ENCODE measurements at regions not wholly inside any gene's neighbourhood (a gene's known extent, or its start where the extent isn't known, plus 50 kb on each side); places are given as distances from the start of the nearest gene placed in this dataset.
A peak's percentile ranks its signal among the peaks of the same experiment; 100 is the strongest.

- peak; percentile 56 for DNase-seq (ENCODE audit: low spot score)
Observed at GRCh38 chrX:8971116-8971515, 62.8 kb downstream of the FAM9B start.

DNA sequence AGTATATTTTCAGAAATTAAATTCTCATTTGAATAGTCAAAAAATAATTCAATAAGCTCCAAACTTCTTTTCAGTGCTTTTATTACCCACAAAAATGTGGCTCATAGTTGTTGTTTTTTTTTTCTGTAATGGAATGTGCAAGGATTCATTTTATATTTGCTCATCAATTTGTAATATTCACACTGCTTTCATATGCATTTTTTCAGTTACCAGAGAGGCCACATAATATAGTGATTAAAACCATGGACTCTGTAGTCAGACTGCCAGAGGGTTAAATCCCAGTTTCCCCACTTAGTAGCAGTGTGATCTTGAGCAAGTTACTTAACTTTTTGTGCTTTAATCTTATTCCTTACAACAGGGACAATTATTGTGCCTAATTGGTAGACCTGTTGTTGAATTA, 64.5 kb downstream of the FAM9B start:
- no peak for DNase-seq (ENCODE audit: low spot score)

- DNase-seq (ENCODE audit: low spot score) = no peak
Observed at GRCh38 chrX:8967461-8967860, 66.5 kb downstream of the FAM9B start.

DNA sequence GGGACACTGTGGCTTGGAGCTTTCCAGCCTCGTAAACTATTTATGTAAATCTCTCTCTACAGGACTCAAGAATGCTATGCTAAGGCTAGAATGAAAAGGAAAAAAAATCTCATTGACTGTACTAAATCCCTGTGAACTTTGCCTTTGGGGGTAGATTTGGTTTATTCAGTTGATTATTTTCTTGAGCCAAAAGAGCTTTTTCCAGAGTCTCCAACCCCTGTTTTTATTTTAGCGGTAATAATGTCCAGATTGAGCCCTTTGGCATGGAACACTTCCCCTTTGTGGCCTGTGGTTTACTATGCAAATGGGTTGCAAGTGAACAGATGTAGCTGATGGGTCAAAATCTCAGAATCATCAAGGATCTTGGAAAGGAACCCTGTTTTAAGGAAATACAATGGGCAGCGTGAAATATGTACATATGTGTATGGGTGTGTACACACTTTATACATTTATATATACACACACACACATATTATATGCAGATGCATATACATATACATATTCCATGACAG, 72.9 kb downstream of the FAM9B start:
- DNase-seq (ENCODE audit: low spot score) = no peak

DNA sequence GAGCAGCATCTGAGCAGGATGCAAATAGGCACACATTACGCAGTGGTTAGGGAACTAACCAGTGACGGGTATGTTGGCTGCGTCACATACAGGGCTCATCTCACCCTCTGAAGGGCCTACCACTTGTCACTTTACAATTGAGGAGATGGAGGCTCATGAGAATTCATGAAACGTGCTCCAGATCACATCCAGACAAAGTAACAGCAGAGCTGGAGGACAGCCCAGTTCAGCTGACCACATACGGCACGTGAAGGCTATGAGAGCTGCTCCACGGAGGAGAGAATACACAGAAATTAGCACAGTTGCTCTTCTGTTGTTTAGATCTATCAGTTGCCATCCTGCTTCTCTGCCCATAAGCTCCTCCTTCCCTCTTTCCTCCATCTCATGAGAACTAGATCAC, 78.4 kb downstream of the FAM9B start:
- no peak for DNase-seq (ENCODE audit: low spot score)

- no peak for DNase-seq (ENCODE audit: low spot score)
Observed at GRCh38 chrX:8946563-8946962, 87.4 kb downstream of the FAM9B start.

- no peak for DNase-seq (ENCODE audit: low spot score)
Observed at GRCh38 chrX:8939322-8939721, 94.6 kb downstream of the FAM9B start.

- DNase-seq (ENCODE audit: low spot score) = no peak
Observed at GRCh38 chrX:8927701-8928100, 106.2 kb downstream of the FAM9B start.

DNA sequence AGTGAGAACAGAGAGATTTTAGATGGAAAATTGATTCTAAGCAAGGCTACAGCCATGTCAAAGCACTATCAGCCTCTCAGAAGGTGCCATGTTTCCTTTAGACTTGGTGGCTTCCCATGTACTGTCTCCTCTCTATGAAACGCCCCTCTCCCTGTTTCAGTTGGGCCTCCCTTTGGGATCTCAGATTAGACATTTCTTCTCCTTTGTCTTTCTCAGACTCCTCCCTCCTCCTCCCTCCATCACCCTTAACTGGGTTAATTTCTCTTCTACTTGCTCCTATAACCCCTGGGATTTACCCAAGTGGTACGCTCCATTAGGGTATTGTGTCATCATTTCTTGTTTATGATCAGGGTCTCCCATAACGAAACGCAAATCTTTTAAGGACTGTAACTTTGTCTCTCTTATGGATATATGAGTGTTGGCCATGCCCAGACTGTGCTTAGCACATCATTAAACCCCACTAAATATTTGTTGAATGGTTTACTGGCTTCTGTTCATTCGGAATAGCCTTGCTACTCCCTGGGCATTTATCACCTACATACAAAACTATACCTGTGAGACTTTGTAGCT, 106.8 kb downstream of the FAM9B start:
- no peak for DNase-seq (ENCODE audit: low spot score)

GRCh38 chrX:8921615-8922014, 112.3 kb downstream of the FAM9B start:
- no peak for DNase-seq (ENCODE audit: low spot score)

GRCh38 chrX:8919801-8920200, 114.1 kb downstream of the FAM9B start:
- DNase-seq (ENCODE audit: low spot score) = no peak

- DNase-seq (ENCODE audit: low spot score) = no peak
Observed at GRCh38 chrX:8916697-8917096, 115.5 kb upstream of the FAM9A start.

GRCh38 chrX:8914681-8915080, 113.5 kb upstream of the FAM9A start:
- no peak for DNase-seq (ENCODE audit: low spot score)

GRCh38 chrX:8913655-8914409, 112.6 kb upstream of the FAM9A start:
- no peak for DNase-seq (ENCODE audit: low spot score)

GRCh38 chrX:8907688-8908087, 106.5 kb upstream of the FAM9A start:
- DNase-seq (ENCODE audit: low spot score) = no peak

DNA sequence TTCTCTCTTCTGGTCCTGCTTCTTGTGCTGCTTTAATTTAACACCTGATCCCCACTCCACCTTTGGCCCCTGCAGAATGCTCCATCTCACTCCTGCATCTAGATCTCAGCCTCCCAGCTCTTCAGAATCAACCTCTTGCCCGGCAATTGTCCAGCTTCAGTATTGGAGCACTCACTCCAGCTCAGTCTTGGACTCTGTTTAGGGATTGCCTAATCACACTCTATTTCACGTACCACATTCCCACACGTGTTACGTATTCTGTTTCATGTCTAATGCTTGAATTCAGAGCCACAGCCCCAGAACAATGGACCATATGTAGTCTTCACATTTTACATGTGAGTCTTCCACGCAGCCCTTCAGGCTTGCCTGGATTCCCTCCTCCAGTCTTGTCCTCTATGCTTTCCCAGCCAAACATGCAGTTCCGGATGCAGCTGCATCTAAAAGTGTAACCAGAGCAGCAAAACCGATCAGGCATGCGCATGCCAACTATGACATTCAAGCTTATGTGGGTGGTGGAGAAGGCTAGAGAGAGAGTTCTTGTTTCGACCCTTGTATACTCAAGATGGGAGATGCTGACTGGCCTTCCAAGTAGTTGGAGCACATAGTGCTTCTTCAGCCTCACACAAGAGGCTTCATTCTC, 105.2 kb upstream of the FAM9A start:
- DNase-seq (ENCODE audit: low spot score) = no peak

GRCh38 chrX:8897259-8897658, 96.1 kb upstream of the FAM9A start:
- DNase-seq (ENCODE audit: low spot score) = no peak

DNA sequence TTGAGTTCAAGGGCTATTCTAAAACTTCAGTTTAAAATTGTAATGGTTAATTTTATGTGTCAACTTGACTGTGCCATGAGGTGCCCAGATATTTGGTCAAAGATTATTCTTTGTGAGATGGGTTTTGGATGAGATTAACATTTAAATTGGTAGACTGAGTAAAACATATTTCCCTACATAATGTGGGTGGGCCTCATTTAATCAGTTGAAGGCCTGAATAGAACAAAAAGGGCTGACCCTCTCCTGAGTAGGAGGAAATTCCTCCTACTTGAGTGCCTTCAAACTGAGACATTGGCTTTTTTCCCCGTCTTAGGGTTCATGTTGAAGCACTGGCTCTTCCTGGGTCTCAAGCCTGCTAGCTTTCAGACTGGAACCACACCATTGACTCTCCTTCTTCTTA, 89.6 kb upstream of the FAM9A start:
- DNase-seq (ENCODE audit: low spot score) = no peak

- no peak for DNase-seq (ENCODE audit: low spot score)
Observed at GRCh38 chrX:8887004-8887403, 85.8 kb upstream of the FAM9A start.

DNA sequence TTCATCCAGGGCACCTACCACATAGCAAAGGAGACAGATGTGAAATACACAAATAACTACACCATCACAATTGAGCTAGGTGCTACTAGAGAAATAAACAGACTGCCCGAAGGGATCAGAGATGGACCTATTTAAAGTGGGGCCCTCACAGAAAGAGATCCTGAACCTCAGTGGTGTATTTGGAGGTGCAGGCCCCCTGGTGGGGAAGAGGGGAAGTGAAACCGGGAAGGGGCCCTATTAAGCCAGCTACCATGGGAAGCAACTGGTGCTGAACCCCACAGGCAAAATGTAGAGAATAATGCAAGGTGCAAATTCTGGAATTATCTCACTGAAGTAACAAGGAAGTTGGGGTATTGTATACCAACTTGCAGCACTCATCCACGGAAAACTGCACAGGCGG, 78.6 kb upstream of the FAM9A start:
- DNase-seq (ENCODE audit: low spot score) = peak; percentile 17

DNA sequence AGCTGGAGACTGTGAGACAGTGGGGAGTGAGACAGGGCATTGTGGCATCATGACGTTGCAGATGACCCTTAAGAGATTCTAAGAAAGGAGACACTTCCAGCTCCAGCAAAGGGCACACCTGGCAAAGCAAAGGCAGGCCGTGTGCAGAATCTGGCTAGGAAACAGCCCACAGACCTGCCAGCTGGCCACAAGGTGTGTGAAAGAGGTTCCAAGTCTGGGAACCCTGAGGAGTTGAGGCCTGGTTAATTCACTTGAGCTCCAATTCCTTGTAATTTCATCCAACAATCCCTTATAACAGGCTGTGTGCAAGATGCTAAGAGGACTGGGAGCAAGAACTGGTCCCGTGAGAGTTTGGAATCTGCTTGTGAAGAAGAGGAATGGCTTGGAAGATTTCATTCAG, 72.8 kb upstream of the FAM9A start:
- no peak for DNase-seq (ENCODE audit: low spot score)

- DNase-seq (ENCODE audit: low spot score) = no peak
Observed at GRCh38 chrX:8873102-8873501, 71.9 kb upstream of the FAM9A start.

GRCh38 chrX:8870411-8870810, 69.2 kb upstream of the FAM9A start:
- DNase-seq (ENCODE audit: low spot score) = no peak
